SK-N-SH treated with all-trans-retinoic acid at 6 μM for 48 hours (cell line): ENCODE measurements at regions not wholly inside any gene's neighbourhood (a gene's known extent, or its start where the extent isn't known, plus 50 kb on each side); places are given as distances from the start of the nearest gene placed in this dataset.

ENCODE experiments used
- ATAC-seq: fragments of 200-7000 bp; cut with Tn5 transposase; 3 replicates; pipeline ENCODE4 v1.9.1; 2020; ENCODE audit warnings: mild to moderate bottlenecking, moderate library complexity
- ARNTL ChIP-seq: fragments of 450-650 bp; formaldehyde crosslinking; IDR thresholded peaks from 2 replicates; pipeline ENCODE4 v1.5.0; 2020; ENCODE audit warnings: low read depth, mild to moderate bottlenecking, moderate library complexity, borderline replicate concordance
- BACH2 ChIP-seq: fragments of 250-450 bp; sonication (Bioruptor Pico); IDR thresholded peaks from 2 replicates; pipeline ENCODE4 v1.9.0; 2021; ENCODE audit warnings: mild to moderate bottlenecking, borderline replicate concordance
- CSDC2 ChIP-seq: fragments of 250-450 bp; sonication (Bioruptor Pico); IDR thresholded peaks from 2 replicates; pipeline ENCODE4 v1.5.0; 2020; ENCODE audit warnings: mild to moderate bottlenecking, moderate library complexity
- ESRRG ChIP-seq: fragments of 250-450 bp; sonication (Bioruptor Pico); IDR thresholded peaks from 2 replicates; pipeline ENCODE4 v1.6.1; 2021; ENCODE audit warnings: mild to moderate bottlenecking
- GLIS3 ChIP-seq: fragments of 250-450 bp; sonication (Bioruptor Pico); IDR thresholded peaks from 2 replicates; pipeline ENCODE4 v1.5.0; 2020; ENCODE audit warnings: mild to moderate bottlenecking, moderate library complexity
- ISL1 ChIP-seq: fragments of 250-450 bp; sonication (Bioruptor Pico); IDR thresholded peaks from 2 replicates; pipeline ENCODE4 v2.1.2; 2022; ENCODE audit warnings: mild to moderate bottlenecking, moderate library complexity
- OSR1 ChIP-seq: fragments of 250-450 bp; sonication (Bioruptor Pico); IDR thresholded peaks from 2 replicates; pipeline ENCODE4 v1.8.0; 2022; ENCODE audit warnings: moderate library complexity, mild to moderate bottlenecking, inconsistent platforms
- PPARA ChIP-seq: fragments of 250-450 bp; sonication (Bioruptor Pico); IDR thresholded peaks from 2 replicates; pipeline ENCODE4 v1.5.0; 2020; ENCODE audit warnings: mild to moderate bottlenecking, borderline replicate concordance
- RARB ChIP-seq: fragments of 250-450 bp; sonication (Bioruptor Pico); IDR thresholded peaks from 2 replicates; pipeline ENCODE4 v1.8.0; 2021; ENCODE audit warnings: mild to moderate bottlenecking, moderate library complexity
- SNAI2 ChIP-seq: fragments of 250-450 bp; sonication (Bioruptor Pico); IDR thresholded peaks from 2 replicates; pipeline ENCODE4 v1.5.0; 2020; ENCODE audit warnings: mild to moderate bottlenecking, moderate library complexity
- TCF4 ChIP-seq: fragments of 250-450 bp; sonication (Bioruptor Pico); IDR thresholded peaks from 2 replicates; pipeline ENCODE4 v1.8.0; 2021; ENCODE audit warnings: mild to moderate bottlenecking, moderate library complexity, borderline replicate concordance
- TOX ChIP-seq: fragments of 250-450 bp; sonication (Bioruptor Pico); IDR thresholded peaks from 2 replicates; pipeline ENCODE4 v1.8.0; 2021; ENCODE audit warnings: mild to moderate bottlenecking, moderate library complexity, borderline replicate concordance
- ZFP3 ChIP-seq: fragments of 250-450 bp; sonication (Bioruptor Pico); IDR thresholded peaks from 2 replicates; pipeline ENCODE4 v1.5.0; 2020; ENCODE audit warnings: mild to moderate bottlenecking, moderate library complexity
- ZFP30 ChIP-seq: fragments of 450-650 bp; formaldehyde crosslinking; IDR thresholded peaks from 2 replicates; pipeline ENCODE4 v1.5.0; 2022; ENCODE audit warnings: mild to moderate bottlenecking, moderate library complexity
- ZNF565 ChIP-seq: fragments of 450-650 bp; formaldehyde crosslinking; conservative IDR thresholded peaks from 2 replicates; pipeline ENCODE4 v1.5.0; 2020; ENCODE audit warnings: low read depth, mild to moderate bottlenecking, moderate library complexity
- ZNF70 ChIP-seq: fragments of 450-650 bp; formaldehyde crosslinking; IDR thresholded peaks from 2 replicates; pipeline ENCODE4 v1.5.0; 2020; ENCODE audit warnings: mild to moderate bottlenecking, moderate library complexity
- TF ChIP-seq, protein P1 (sequence below): fragments of 250-450 bp; sonication (Bioruptor Pico); IDR thresholded peaks from 2 replicates; pipeline ENCODE4 v1.5.0; 2020; ENCODE audit warnings: mild to moderate bottlenecking, moderate library complexity
- TF ChIP-seq, protein P2 (sequence below): fragments of 250-450 bp; sonication (Bioruptor Pico); IDR thresholded peaks from 2 replicates; pipeline ENCODE4 v1.5.1; 2021; ENCODE audit warnings: mild to moderate bottlenecking, moderate library complexity
- TF ChIP-seq, protein P3 (sequence below): fragments of 250-450 bp; sonication (Bioruptor Pico); IDR thresholded peaks from 2 replicates; pipeline ENCODE4 v1.8.0; 2021; ENCODE audit warnings: low read depth, mild to moderate bottlenecking, moderate library complexity, borderline replicate concordance
- TF ChIP-seq, protein P4 (sequence below): fragments of 250-450 bp; sonication (Bioruptor Pico); IDR thresholded peaks from 2 replicates; pipeline ENCODE4 v1.5.1; 2020; ENCODE audit warnings: low read depth, mild to moderate bottlenecking, moderate library complexity
- TF ChIP-seq, protein P5 (sequence below): fragments of 250-450 bp; sonication (Bioruptor Pico); IDR thresholded peaks from 2 replicates; pipeline ENCODE4 v1.8.0; 2020; ENCODE audit warnings: mild to moderate bottlenecking, moderate library complexity, borderline replicate concordance

DNA sequence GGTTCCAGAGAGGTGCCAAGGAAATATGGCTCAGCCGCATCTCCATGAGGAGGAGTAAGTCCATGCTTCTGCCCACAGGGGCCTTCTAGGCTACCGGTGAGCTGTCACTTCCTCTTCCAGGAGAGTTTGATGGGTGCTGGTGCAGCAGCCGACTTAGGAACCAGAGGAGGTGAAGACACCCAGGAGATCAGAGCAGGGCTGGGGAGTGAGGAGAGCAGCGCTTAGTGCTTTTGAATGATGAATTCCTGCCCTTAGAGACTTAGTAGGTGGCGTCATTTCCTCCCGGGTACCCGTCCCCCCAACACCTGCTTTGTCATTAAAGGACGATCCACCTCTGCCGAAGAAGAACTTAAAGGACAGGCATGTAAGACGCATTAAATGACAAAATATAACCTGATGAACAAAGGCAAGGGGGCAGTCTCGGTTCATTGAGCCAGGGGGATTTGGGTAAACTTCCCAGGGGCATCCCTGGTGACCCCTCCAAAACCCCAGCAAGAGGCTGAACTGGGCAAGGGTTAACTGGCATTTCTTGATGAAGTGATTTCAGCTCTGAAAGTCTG lies 67.6 kb downstream of the HES1 start:
- TF ChIP-seq BACH2 (CRISPR knock-in tag): no peak

DNA sequence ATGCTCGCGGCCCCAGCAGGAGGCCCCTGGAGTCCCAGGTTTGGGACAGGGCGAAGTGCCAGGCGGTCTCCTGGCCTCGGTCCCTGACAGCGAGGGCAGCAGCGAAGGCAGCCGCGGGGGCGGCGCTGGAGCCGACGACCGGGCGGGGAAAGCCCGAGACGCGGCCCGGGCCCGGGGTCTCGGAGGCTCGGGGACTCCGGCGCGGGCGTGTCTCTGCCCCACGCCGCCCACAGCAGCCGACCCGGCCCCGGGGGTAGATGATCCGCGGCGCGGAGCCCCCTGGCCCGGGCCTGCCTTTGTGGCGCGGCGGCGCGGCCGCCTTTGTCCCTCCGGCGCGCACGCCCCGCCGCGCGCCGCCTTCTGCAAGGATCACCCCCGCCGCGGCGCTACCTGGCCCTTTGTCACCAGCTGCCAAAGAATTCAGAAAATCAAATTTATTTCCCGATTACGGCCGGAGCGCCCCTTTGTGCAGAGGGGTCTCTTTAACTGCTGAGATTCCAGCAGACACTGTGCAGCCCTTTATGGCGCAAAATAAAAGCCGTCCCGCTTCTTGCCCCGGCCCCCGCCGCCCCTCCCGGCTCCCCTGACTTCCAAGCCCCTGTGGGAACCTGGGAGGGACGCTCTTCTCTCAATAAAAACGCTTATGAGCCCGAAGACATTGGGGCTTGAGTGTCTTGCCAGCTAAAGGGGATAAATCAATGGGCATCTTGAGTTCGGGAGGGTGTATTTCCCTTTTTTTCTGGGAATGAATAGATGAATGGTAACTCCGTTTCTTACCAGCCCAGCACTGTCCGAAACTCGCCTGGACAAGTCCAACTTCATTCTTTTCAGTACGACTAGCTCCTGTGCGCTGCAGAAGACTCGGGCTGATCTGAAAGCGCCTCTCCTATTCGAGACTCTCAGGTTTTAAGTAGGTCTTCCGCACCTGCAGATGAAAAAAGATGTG lies 68.4 kb downstream of the HES1 start:
- TF ChIP-seq CSDC2 (CRISPR knock-in tag) (no peak), OSR1 (CRISPR knock-in tag) (no peak)
- ATAC-seq: no peak

More for the DNA sequence above, 67.6 kb downstream of the HES1 start:
- no peak for ATAC-seq

DNA sequence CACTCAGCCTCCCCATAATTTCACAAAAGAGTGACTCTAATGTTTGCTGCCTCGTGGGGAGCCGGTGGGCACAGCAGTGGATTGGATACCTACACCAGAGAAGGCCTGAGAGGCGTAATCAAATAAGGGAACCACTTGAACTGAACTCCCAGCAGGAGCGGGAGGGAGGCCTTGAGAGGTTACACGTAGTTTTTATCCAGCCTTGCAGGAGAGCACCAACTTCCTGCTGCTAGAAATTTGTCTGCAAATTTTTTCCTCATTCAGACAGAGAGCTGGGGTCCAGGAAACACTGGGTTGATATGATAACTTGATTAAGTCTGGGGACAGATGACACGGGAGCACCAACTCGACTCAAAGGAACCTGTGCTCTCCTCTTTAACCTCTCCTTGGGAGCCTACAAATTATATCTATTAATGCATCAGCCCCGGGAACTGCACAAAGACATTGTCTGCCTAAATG lies 69.8 kb downstream of the HES1 start:
- peak; percentile 63; the same call in 2 of the 3 replicates for ATAC-seq
- TF ChIP-seq, protein P1, sequence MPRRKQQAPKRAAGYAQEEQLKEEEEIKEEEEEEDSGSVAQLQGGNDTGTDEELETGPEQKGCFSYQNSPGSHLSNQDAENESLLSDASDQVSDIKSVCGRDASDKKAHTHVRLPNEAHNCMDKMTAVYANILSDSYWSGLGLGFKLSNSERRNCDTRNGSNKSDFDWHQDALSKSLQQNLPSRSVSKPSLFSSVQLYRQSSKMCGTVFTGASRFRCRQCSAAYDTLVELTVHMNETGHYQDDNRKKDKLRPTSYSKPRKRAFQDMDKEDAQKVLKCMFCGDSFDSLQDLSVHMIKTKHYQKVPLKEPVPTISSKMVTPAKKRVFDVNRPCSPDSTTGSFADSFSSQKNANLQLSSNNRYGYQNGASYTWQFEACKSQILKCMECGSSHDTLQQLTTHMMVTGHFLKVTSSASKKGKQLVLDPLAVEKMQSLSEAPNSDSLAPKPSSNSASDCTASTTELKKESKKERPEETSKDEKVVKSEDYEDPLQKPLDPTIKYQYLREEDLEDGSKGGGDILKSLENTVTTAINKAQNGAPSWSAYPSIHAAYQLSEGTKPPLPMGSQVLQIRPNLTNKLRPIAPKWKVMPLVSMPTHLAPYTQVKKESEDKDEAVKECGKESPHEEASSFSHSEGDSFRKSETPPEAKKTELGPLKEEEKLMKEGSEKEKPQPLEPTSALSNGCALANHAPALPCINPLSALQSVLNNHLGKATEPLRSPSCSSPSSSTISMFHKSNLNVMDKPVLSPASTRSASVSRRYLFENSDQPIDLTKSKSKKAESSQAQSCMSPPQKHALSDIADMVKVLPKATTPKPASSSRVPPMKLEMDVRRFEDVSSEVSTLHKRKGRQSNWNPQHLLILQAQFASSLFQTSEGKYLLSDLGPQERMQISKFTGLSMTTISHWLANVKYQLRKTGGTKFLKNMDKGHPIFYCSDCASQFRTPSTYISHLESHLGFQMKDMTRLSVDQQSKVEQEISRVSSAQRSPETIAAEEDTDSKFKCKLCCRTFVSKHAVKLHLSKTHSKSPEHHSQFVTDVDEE (CRISPR knock-in tag): peak; percentile 42; the same call in 1 of the 2 replicates
- TF ChIP-seq, protein P2, sequence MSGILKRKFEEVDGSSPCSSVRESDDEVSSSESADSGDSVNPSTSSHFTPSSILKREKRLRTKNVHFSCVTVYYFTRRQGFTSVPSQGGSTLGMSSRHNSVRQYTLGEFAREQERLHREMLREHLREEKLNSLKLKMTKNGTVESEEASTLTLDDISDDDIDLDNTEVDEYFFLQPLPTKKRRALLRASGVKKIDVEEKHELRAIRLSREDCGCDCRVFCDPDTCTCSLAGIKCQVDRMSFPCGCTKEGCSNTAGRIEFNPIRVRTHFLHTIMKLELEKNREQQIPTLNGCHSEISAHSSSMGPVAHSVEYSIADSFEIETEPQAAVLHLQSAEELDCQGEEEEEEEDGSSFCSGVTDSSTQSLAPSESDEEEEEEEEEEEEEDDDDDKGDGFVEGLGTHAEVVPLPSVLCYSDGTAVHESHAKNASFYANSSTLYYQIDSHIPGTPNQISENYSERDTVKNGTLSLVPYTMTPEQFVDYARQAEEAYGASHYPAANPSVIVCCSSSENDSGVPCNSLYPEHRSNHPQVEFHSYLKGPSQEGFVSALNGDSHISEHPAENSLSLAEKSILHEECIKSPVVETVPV (CRISPR knock-in tag): no peak
- TF ChIP-seq ARNTL (CRISPR knock-in tag) (no peak), CSDC2 (CRISPR knock-in tag) (no peak), SNAI2 (CRISPR knock-in tag) (no peak), TOX (no peak), ZNF70 (CRISPR knock-in tag) (0 out of 2 replicates have a peak, but pooled peaks have one; percentile 12), ISL1 (CRISPR knock-in tag) (no peak), PPARA (CRISPR knock-in tag) (no peak), RARB (CRISPR knock-in tag) (no peak), ZFP3 (CRISPR knock-in tag) (no peak), ZNF565 (no peak), ZFP30 (no peak), ESRRG (CRISPR knock-in tag) (no peak), GLIS3 (CRISPR knock-in tag) (no peak), OSR1 (CRISPR knock-in tag) (no peak), BACH2 (CRISPR knock-in tag) (no peak), TCF4 (0 out of 2 replicates have a peak, but pooled peaks have one; percentile 27)
- TF ChIP-seq, protein P3, sequence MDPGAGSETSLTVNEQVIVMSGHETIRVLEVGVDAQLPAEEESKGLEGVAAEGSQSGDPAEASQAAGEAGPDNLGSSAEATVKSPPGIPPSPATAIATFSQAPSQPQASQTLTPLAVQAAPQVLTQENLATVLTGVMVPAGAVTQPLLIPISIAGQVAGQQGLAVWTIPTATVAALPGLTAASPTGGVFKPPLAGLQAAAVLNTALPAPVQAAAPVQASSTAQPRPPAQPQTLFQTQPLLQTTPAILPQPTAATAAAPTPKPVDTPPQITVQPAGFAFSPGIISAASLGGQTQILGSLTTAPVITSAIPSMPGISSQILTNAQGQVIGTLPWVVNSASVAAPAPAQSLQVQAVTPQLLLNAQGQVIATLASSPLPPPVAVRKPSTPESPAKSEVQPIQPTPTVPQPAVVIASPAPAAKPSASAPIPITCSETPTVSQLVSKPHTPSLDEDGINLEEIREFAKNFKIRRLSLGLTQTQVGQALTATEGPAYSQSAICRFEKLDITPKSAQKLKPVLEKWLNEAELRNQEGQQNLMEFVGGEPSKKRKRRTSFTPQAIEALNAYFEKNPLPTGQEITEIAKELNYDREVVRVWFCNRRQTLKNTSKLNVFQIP (CRISPR knock-in tag): no peak
- TF ChIP-seq, protein P4, sequence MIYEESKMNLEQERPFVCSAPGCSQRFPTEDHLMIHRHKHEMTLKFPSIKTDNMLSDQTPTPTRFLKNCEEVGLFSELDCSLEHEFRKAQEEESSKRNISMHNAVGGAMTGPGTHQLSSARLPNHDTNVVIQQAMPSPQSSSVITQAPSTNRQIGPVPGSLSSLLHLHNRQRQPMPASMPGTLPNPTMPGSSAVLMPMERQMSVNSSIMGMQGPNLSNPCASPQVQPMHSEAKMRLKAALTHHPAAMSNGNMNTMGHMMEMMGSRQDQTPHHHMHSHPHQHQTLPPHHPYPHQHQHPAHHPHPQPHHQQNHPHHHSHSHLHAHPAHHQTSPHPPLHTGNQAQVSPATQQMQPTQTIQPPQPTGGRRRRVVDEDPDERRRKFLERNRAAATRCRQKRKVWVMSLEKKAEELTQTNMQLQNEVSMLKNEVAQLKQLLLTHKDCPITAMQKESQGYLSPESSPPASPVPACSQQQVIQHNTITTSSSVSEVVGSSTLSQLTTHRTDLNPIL (CRISPR knock-in tag): no peak
- TF ChIP-seq, protein P5, sequence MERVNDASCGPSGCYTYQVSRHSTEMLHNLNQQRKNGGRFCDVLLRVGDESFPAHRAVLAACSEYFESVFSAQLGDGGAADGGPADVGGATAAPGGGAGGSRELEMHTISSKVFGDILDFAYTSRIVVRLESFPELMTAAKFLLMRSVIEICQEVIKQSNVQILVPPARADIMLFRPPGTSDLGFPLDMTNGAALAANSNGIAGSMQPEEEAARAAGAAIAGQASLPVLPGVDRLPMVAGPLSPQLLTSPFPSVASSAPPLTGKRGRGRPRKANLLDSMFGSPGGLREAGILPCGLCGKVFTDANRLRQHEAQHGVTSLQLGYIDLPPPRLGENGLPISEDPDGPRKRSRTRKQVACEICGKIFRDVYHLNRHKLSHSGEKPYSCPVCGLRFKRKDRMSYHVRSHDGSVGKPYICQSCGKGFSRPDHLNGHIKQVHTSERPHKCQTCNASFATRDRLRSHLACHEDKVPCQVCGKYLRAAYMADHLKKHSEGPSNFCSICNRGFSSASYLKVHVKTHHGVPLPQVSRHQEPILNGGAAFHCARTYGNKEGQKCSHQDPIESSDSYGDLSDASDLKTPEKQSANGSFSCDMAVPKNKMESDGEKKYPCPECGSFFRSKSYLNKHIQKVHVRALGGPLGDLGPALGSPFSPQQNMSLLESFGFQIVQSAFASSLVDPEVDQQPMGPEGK (CRISPR knock-in tag): no peak
